ENCODE measurements at regions not wholly inside any gene's neighbourhood (a gene's known extent, or its start where the extent isn't known, plus 50 kb on each side); places are given as distances from the start of the nearest gene placed in this dataset.

GRCh38 chr6:139549561-139550070, 175.2 kb upstream of the CITED2 start:
- Mint-ChIP-seq H3K4me3 (no peak overlapping the region), H3K36me3 (ENCODE audit: low read depth) (no peaks in the 10 kb centered on the region), H3K4me1 (peaks cover 34% of the 10 kb centered on the region), H3K27me3 (ENCODE audit: low read depth) (no peaks in the 10 kb centered on the region), H3K27ac (no peak overlapping the region), H3K9me3 (no peaks in the 10 kb centered on the region)
- TF ChIP-seq, protein P1, sequence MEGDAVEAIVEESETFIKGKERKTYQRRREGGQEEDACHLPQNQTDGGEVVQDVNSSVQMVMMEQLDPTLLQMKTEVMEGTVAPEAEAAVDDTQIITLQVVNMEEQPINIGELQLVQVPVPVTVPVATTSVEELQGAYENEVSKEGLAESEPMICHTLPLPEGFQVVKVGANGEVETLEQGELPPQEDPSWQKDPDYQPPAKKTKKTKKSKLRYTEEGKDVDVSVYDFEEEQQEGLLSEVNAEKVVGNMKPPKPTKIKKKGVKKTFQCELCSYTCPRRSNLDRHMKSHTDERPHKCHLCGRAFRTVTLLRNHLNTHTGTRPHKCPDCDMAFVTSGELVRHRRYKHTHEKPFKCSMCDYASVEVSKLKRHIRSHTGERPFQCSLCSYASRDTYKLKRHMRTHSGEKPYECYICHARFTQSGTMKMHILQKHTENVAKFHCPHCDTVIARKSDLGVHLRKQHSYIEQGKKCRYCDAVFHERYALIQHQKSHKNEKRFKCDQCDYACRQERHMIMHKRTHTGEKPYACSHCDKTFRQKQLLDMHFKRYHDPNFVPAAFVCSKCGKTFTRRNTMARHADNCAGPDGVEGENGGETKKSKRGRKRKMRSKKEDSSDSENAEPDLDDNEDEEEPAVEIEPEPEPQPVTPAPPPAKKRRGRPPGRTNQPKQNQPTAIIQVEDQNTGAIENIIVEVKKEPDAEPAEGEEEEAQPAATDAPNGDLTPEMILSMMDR (IDR thresholded peaks at IDR 0.05; ENCODE audit: unreplicated experiment in 3 of 3): no peak

DNA sequence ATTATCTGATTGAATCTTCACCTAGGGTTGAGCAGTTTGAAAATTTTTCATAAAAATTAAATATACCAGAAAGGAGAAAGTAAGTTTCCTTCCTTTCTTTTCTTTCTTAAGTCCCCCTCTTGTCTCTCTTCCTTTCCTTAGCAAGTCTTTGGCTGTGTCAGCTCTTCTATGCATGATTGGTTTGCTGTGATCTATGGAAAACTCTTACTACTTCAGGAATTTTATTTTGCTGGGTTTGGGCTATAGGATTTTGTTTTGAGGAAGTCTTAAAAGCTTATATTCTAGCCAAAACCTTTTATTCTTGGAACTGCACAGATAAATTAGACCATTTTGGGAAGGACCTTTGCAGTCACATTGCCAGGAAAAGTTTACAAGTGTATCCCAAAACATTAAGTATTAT, 173.4 kb upstream of the CITED2 start:
- peak overlapping the region; percentile 70 to 91 (median 78) for H3K27ac Mint-ChIP-seq
- TF ChIP-seq, protein P1 (IDR thresholded peaks at IDR 0.05; ENCODE audit: unreplicated experiment in 3 of 3): no peak
- H3K4me1 Mint-ChIP-seq: peaks cover 39% of the 10 kb centered on the region
- H3K4me3 Mint-ChIP-seq: no peak overlapping the region
- no peaks in the 10 kb centered on the region for H3K9me3 Mint-ChIP-seq
- no peaks in the 10 kb centered on the region for H3K36me3 Mint-ChIP-seq (ENCODE audit: low read depth)
- no peaks in the 10 kb centered on the region for H3K27me3 Mint-ChIP-seq (ENCODE audit: low read depth)

DNA sequence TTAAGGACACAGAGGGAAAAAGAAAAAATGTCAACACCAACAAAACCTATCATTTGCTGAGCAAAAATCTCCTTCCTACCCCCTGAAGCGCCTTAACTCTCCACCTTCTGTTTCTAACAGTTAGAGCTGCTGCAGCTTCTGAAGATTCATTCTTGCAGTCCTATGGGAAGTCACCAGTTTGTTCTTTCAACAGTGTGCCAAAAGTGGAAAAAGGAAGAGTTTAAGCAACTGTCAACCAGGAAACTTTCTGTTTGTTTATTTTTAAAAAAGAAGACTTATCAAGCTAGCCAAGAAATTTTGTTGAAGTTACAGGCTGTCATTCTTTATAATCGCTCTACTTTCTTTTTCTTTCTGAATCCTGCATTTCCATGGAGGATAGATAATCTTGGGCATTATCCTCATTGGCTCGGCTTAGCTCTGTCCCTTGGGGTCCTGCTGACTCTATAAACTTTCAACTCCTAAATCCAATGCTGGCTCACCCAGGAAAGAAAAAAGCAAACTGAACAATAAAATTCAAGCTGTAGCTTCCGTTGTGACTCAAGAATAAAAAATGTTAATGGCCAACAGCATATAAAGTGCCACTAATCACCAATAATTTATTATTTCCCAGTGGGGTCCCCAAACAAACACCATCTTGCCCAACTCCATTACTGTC, 172.8 kb upstream of the CITED2 start:
- Mint-ChIP-seq H3K4me3 (peak overlapping the region in 2 of 3 experiments; percentile 8 to 11), H3K9me3 (no peaks in the 10 kb centered on the region), H3K36me3 (ENCODE audit: low read depth) (no peaks in the 10 kb centered on the region), H3K4me1 (peaks cover 41% of the 10 kb centered on the region), H3K27me3 (ENCODE audit: low read depth) (no peaks in the 10 kb centered on the region), H3K27ac (peak overlapping the region; percentile 70 to 91 (median 78))
- TF ChIP-seq, protein P1 (IDR thresholded peaks at IDR 0.05; ENCODE audit: unreplicated experiment in 3 of 3): no peak

- H3K4me3 Mint-ChIP-seq: no peak overlapping the region
- TF ChIP-seq, protein P1 (IDR thresholded peaks at IDR 0.05; ENCODE audit: unreplicated experiment in 3 of 3): no peak
- H3K27me3 Mint-ChIP-seq (ENCODE audit: low read depth): no peaks in the 10 kb centered on the region
- H3K36me3 Mint-ChIP-seq (ENCODE audit: low read depth): no peaks in the 10 kb centered on the region
- H3K9me3 Mint-ChIP-seq: no peaks in the 10 kb centered on the region
- H3K27ac Mint-ChIP-seq: peak overlapping the region; percentile 70 to 91 (median 78)
- peaks cover 43% of the 10 kb centered on the region for H3K4me1 Mint-ChIP-seq
These were observed 171.6 kb upstream of the CITED2 start for GRCh38 chr6:139546106-139546472.

DNA sequence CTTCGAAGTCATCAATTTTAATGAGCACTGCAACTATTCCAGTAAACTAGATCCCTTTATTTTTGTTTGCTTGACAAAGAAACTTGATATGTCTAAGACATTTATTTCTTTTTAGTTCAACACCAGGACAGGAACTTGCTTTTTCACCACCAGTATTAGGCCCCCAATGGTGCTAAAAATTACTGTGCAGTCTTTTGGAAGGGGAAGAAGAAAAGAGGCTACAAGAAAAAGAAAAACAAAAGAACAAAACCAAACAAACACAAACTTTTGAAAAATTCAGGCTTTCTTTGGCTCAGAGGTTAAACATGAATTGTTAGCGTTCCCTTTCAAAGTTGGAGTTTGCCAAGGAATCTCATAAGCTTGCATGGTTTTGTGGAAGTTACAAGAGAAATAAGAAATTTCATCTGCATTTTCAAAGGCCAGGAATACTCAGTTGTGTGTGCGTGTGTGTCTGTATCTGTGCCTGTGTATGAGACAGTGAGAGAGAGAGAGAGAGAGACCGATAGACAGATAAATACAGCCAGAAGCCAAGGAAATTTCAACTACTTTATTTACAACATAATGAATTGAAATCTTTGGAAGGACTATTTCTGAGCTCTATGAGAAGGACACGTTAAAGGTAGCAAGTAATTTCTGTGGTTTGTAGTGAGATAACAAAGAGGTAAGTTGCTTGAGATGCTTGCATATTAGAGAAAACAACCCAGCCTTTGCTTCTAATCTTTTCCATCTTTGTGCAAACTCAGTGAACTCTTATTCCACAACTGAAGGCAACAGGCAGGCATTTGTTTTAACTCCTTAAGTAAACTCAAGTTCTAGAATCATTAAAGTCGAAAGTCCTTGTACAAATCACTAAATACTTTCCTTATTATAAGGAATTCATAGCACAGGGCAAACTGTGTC, 171.0 kb upstream of the CITED2 start:
- TF ChIP-seq, protein P1 (IDR thresholded peaks at IDR 0.05; ENCODE audit: unreplicated experiment in 3 of 3): no peak
- Mint-ChIP-seq H3K4me1 (peaks cover 45% of the 10 kb centered on the region), H3K4me3 (peak overlapping the region in 2 of 3 experiments; percentile 1 to 10), H3K36me3 (ENCODE audit: low read depth) (no peaks in the 10 kb centered on the region), H3K9me3 (no peaks in the 10 kb centered on the region), H3K27me3 (ENCODE audit: low read depth) (no peaks in the 10 kb centered on the region), H3K27ac (peak overlapping the region; percentile 70 to 91 (median 78))

Data from nephron (organoid).